H1 (cell line): ENCODE measurements at regions not wholly inside any gene's neighbourhood (a gene's known extent, or its start where the extent isn't known, plus 50 kb on each side); places are given as distances from the start of the nearest gene placed in this dataset.

Experiments
- PHF8 ChIP-seq: fragments of 200-600 bp; sonication (generic); conservative IDR thresholded peaks from 2 replicates; pipeline ENCODE4 v1.7.1; 2012; ENCODE audit warnings: low read depth, mild to moderate bottlenecking, inconsistent platforms, low read length, moderate library complexity
- POU5F1 ChIP-seq: IDR thresholded peaks from 2 replicates; pipeline ENCODE4 v1.6.1; 2011; ENCODE audit warnings: low read depth, mild to moderate bottlenecking, low read length, moderate library complexity
- SP1 ChIP-seq: IDR thresholded peaks from 2 replicates; pipeline ENCODE4 v1.6.1; 2011; ENCODE audit warnings: low read depth, low read length
- SP2 ChIP-seq: IDR thresholded peaks from 2 replicates; pipeline ENCODE4 v1.6.1; 2012; ENCODE audit warnings: mild to moderate bottlenecking, low read length, inconsistent platforms
- TF ChIP-seq, protein P1 (sequence below): IDR thresholded peaks from 2 replicates; pipeline ENCODE4 v1.6.1; 2011; ENCODE audit warnings: low read length, improper control_type of control experiment
- TF ChIP-seq, protein P2 (sequence below): IDR thresholded peaks from 2 replicates; pipeline ENCODE4 v1.6.1; 2012; ENCODE audit warnings: inconsistent platforms

DNA sequence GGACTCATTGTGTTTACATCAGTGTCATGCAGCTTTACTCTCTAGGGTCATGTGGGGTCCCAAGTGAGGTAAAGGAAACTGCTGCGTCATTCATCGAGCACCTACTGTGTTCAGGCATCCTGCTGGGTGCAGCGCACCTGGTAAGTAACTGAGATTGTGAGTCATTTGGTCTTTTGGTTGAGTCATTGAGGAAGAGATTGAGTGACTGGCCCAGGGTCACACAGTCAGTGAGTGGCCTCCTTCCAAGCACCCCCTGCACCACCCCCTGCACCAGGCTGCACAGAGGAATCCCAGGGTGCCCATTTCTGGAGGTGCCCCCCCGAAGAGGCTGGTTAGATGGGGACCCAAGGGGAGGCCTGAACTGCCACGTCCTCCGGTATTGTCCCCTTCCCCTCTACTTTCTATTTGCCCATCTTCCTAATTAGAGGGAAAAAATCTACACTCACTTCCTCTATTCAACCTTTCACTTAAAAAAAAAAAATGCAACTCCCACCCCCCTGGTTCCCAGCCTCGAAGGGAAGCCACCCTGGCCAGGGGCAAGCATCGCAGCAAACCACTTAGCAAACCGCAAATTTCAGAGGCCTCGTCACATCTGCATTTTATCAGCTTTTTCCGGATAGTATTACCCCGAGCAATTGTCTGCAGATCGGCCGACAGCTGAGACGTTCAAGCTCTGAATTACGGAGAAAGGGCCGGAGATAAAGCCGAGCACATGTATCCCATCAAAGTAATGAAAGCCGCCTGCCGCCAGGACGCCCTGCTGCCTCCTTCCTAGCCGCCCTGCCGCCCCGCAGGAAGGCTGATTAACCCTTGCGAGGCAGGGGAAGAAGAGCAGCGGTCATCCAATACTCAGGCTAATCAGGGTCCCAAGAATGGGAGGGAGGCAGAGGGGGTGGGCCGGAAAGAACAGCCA lies 96.3 kb upstream of the MSX1 start (continued):
- TF ChIP-seq SP2: no peak
- no peak for TF ChIP-seq POU5F1
- no peak for TF ChIP-seq SP1
- TF ChIP-seq, protein P1, sequence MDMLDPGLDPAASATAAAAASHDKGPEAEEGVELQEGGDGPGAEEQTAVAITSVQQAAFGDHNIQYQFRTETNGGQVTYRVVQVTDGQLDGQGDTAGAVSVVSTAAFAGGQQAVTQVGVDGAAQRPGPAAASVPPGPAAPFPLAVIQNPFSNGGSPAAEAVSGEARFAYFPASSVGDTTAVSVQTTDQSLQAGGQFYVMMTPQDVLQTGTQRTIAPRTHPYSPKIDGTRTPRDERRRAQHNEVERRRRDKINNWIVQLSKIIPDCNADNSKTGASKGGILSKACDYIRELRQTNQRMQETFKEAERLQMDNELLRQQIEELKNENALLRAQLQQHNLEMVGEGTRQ: no peak
- no peak for TF ChIP-seq PHF8
- TF ChIP-seq, protein P2, sequence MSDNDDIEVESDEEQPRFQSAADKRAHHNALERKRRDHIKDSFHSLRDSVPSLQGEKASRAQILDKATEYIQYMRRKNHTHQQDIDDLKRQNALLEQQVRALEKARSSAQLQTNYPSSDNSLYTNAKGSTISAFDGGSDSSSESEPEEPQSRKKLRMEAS: peak; percentile 71
